GM12892 (cell line): ENCODE measurements at regions not wholly inside any gene's neighbourhood (a gene's known extent, or its start where the extent isn't known, plus 50 kb on each side); places are given as distances from the start of the nearest gene placed in this dataset.

Experiments
- POLR2A ChIP-seq: IDR thresholded peaks from 2 replicates; pipeline ENCODE4 v1.6.1; 2011; ENCODE audit warnings: low read depth, low read length, control low read depth
- POLR2AphosphoS5 ChIP-seq: IDR thresholded peaks from 2 replicates; pipeline ENCODE4 v1.6.1; 2011; ENCODE audit warnings: low read depth, low read length, control low read depth
- TAF1 ChIP-seq: IDR thresholded peaks from 2 replicates; pipeline ENCODE4 v1.6.1; 2011; ENCODE audit warnings: low read depth, mild to moderate bottlenecking, control low read depth, low read length, borderline replicate concordance

- TF ChIP-seq POLR2A (no peak), TAF1 (no peak), POLR2AphosphoS5 (no peak)
Measured at GRCh38 chr18:68267583-68267982, 447.3 kb downstream of the TMX3 start.
